Middle frontal gyrus (tissue), 1 donor: ENCODE measurements at regions not wholly inside any gene's neighbourhood (a gene's known extent, or its start where the extent isn't known, plus 50 kb on each side); places are given as distances from the start of the nearest gene placed in this dataset.
"Not testable (repeated sequence)": the region's sequence is repeated elsewhere in the genome, so short reads cannot be mapped to it uniquely, and the experiment has no call there.

Source experiments
- DNase-seq: peaks from one replicate; pipeline ENCODE4 v3.0.0-alpha.2; 2015; ENCODE audit warnings: low spot score; ENCODE audit errors: extremely low spot score

- DNase-seq: no peak
Measured at GRCh38 chr7:121623130-121623872, 227.2 kb upstream of the FAM3C start.

DNA sequence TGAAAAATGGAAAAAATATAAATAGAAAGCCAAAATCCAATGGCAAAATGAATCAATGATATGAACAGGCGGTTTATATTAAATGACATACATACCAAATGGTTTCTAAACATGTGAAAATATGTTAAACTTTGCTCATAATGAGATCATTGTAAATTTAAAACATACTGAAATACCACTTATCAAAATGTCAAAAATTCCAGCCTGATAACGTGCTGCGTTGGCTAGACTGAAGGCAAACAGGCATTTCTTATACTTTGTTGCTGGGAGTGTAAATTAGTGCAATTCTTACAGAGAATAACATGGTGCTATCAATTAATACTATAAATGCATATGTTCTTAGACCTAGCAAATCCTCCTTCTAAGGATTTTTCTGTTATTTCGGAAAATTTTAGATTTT is 225.8 kb upstream of the FAM3C start:
- no peak for DNase-seq

DNA sequence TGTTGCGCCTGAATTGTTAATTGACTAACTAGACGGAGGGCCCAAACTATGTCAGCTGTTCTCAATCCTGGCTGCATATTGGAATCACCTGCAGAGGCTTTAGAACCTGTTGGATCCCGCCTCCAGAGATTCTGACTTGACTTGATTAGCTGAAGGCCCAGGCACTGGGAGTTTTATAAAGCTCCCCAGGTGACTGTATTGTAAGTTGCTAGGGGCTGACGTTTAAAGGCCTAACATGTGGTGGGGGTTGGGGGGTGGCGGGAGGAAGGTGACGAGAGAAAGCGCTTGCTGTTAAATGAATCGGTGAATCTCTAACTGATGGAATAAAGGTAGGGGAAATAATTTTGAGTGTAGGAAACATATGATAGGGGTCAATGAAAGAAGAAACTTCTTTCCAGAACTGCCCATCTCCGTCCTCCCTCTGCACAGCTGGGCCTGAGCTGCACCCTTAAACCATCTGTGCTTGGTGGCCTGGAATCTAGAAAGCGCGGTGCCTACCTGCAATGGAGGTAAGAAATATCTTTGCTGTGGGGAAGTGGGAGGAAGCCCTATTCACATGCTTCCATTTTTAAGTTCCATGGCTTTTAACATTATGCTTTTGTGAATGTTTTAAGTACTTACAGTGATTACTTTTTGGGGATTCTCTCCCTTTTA is 225.0 kb upstream of the FAM3C start:
- no peak for DNase-seq

- no peak for DNase-seq
Measured at GRCh38 chr7:121620206-121620605, 224.1 kb upstream of the FAM3C start.

- DNase-seq: no peak
Measured at GRCh38 chr7:121618182-121618581, 222.1 kb upstream of the FAM3C start.

- no peak for DNase-seq
Measured at GRCh38 chr7:121610243-121610642, 214.1 kb upstream of the FAM3C start.

DNA sequence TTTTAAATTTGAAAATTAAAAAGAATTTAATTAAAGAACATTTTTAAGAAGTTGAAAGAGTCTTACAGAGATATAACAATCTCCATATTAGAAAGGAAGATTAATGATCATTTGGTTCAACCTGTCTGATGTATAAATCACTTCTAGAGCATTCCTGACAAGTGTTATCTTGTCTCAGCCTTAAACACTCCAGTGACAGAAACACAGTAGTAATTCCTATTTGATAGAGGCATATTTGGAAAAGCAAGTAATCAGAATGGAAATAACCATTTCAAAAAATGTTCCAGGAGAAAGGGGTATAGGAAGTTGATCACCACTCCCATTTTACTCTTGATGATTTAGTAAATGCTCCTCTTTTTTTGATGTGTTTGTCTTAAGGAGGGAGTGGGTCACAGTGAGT is 213.1 kb upstream of the FAM3C start:
- DNase-seq: no peak

GRCh38 chr7:121608785-121609184 is 212.7 kb upstream of the FAM3C start:
- DNase-seq: no peak

- DNase-seq: not testable (repeated sequence)
Measured at GRCh38 chr7:121608183-121608582, 212.1 kb upstream of the FAM3C start.

DNA sequence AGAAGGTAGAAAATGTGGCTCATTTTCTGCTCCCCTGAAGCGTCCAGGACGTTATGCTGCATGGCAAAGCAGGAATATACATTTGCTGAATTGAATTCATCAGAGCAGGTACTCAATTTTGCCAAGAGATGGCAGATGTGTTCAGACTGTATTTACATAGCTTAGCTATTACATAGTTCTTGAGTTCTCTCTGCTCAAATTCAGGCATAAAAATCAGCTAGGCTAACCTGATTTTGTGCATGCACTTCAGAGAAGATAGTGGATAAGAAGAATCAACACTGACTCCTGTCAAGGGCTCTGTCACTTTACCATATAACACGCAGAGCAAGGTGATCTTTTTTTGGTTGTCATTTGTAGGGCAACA is 209.2 kb upstream of the FAM3C start:
- DNase-seq: no peak

- no peak for DNase-seq
Measured at GRCh38 chr7:121604627-121605316, 208.7 kb upstream of the FAM3C start.

- DNase-seq: no peak
Measured at GRCh38 chr7:121603886-121604285, 207.8 kb upstream of the FAM3C start.

DNA sequence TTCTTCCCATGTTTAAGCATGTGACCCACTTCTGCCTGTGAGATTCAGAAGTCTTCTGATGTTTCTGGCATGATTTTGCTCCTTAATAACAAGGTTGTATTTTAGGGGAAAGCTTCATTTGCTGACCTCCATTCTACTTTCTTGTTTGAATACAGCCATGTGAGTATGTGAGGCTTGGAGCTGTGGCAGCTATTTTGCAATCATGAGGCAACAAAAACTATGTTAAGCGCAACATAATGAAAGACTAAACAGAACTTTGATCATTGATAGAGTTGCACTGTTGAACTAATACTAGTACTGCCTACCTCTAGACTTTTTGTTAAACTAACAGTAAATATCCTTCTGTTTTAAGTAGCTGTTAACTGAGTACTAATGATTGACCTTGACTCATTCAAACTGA is 203.8 kb upstream of the FAM3C start:
- no peak for DNase-seq

DNA sequence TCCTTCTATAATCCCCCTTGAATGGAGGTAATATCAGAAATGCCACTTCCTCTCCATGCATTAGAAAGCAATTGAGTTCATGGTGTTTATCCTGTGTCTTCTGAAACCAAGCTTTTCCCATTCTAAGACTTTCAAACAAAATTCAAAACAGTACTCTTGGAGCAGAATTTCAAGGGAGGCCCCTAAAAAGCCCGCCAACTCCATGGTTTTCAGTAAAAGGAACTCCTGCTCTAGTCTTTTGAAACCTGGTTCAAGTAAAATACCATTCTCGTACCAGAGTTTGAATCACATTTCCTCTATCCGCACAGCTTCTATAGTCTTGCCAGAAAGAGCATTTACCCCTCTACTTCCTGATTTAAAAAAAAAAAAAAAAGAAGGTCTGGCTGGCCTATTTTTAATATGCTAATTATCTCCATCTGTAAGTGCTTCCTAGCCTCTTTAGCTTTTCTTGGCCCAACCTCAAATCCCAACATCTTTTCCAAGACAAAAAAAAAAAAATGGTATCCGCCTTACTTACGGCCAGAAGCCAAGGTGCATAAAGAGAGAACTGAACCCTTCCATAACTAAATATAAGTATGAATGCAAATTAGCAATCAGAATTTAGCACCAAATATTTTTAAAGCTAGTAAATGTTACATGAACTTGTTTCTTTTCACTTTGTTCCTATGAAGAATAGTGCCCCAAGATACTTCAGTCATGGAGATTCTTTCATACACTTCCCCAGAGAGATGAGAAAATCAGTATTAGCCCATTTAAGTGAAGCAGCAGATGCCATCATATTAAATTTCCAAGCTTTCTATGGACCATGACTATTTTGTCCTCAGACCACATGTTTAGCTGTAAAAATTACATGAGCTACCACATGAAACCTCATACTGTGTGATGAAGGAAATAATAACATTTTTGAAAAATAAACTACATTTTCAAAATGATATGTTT is 199.9 kb upstream of the FAM3C start:
- no peak for DNase-seq

- DNase-seq: no peak
Measured at GRCh38 chr7:121591926-121592325, 195.8 kb upstream of the FAM3C start.

GRCh38 chr7:121587435-121587834 is 191.3 kb upstream of the FAM3C start:
- DNase-seq: no peak

GRCh38 chr7:121582258-121582657 is 186.2 kb upstream of the FAM3C start:
- DNase-seq: no peak

GRCh38 chr7:121579639-121580038 is 183.5 kb upstream of the FAM3C start:
- no peak for DNase-seq

- no peak for DNase-seq
Measured at GRCh38 chr7:121578669-121579068, 182.6 kb upstream of the FAM3C start.

GRCh38 chr7:121576148-121576917 is 180.2 kb upstream of the FAM3C start:
- DNase-seq: no peak
